ENCODE measurements at regions not wholly inside any gene's neighbourhood (a gene's known extent, or its start where the extent isn't known, plus 50 kb on each side); places are given as distances from the start of the nearest gene placed in this dataset.
"Not testable (repeated sequence)": the region's sequence is repeated elsewhere in the genome, so short reads cannot be mapped to it uniquely, and the experiment has no call there.

DNA sequence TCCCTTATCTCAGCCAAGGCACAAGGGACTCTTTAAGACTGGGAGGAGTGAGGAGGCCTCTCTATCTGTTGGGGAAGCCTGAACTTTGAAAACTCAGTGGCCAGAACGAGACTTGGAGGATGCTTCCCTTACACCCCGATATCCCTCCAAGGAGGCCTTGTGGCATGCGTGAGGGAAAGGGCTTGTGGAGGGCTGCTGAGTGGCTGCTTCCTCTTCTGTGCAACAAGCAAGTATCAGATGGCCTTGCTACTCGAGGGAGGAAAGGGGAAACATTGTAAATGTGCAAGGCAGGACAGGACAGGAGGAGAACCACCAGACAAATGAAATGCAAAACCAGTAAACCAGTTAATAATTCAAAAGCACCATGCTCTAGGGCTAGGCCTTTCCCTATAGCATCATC, 306.5 kb upstream of the MAP3K7 start:
- DNase-seq (ENCODE audit: extremely low read depth, low read depth, low spot score) = no peak

DNA sequence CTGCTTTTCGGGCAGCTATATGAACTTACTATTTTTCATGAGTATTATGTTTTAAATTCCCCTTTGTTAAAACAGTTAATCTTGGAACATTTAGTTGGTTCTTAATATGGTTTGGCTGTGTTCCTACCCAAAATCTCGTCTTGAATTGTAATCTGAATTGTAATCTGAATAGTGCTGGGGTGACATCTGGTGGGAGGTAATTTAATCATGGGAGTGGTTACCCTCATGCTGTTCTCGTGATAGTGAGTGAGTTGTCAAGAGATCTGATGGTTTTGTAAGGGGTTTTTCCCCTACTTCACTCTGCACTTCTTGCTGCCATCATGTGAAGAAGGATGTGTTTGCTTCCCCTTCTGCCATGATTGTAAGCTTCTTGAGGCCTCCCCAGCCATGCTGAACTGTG, 305.4 kb upstream of the MAP3K7 start:
- DNase-seq (ENCODE audit: extremely low read depth, low read depth, low spot score) = no peak

DNA sequence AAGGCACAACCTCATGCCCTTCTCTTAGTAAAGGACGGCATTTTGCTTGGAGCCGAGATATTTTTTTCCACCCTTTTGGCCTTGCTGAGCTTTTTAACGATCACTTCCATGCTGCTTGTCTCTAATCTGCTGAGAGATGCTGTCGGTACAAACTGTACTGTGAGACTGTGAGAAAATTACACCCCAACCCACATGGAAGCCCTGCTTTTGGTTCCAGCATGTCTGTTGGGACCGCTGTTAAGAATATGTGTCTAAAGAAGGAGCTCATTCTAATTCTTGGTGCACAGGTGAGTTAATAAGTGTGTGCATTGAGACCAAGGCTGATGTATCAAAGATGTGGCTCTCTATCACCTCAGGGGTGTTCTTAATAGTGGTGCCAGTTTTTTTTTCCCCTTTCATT, 304.5 kb upstream of the MAP3K7 start:
- DNase-seq (ENCODE audit: extremely low read depth, low read depth, low spot score) = no peak

DNA sequence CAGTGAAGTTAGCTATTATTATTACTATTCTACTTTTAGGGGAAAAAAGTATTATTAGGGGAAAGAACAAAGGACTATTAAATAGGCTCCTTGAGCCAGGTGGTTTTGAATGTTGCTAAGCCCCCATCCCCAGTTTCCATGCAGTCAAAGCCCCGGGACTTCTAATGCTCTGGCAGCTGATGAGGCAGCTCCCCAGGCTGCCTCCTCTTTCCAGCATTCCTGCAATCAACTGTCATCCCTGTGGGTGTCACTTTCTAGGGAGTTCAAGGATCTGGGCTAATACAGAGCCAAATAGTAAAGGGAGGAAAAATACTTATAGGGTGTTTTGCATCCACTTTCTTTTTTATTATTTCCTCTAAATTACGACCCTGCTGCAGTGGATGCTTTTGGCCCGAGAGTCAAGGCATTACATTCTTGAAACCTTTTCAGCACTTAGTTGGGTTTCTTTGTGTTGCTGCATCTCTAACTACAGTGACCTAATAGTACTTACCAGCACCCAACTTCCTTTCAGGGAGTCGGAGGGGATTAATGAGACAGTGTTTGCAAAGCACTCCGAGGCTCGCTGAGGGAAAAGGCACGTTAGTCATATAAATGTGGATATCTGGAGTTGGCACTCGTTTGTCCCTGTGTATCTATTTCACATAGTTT, 303.9 kb upstream of the MAP3K7 start:
- no peak for DNase-seq (ENCODE audit: extremely low read depth, low read depth, low spot score)

DNA sequence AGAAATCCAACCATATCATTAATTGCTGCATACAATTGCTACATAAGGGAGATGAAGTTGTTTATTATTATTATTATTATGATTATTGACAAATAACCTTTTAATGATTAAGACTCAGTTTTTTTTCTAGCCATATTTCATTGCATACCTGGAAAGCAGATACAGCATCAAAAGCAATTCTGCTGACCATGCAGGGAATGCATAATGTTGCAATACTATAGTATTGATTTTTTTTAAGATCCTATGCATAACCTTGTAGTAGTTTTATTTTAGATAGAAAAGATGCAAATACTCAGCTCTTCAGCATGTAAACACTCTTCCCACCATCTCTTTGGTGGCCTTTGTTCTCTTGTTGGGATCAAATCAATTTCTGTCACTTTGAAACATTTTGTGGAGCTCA, 300.9 kb upstream of the MAP3K7 start:
- no peak for DNase-seq (ENCODE audit: extremely low read depth, low read depth, low spot score)

DNA sequence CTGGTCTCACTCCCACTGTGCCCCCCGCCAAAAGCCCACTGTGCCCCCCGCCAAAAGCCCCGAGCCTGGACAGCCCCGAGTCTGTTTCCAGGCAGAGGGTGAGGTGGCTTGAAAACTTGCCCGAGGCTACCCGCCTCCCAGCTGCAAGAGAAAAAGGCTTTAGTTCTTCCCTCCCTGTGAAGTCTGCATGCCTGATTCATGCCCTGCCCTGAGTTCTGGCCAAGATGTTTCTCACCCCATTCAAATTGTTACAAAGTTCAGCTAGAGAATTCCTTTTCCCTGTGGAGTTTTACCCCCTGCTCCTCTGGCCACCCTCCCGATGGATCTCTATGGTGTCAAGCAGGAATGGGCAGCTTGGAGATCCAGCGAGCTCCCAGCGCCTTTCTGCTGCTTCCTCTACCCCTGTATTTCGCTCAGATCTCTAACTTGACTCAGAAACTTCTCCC, 298.8 kb upstream of the MAP3K7 start:
- no peak for DNase-seq (ENCODE audit: extremely low read depth, low read depth, low spot score)

DNA sequence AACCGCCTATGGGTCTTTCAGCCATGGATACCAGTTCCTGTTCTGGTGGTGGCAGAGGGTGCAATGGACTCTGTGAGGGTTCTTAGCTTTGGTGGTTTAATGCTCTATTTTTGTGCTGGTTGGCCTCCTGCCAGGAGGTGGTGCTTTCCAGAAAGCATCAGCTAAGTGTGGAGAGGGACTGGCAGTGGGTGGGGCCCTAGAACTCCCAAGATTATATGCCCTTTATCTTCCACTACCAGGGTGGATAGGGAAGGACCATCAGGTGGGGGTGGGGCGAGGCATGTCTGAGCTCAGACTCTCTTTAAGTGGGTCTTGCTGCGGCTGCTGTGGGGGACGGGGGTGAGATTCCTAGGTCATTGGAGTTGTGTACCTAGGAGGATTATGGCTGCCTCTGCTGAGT, 298.3 kb upstream of the MAP3K7 start:
- not testable (repeated sequence) for DNase-seq (ENCODE audit: extremely low read depth, low read depth, low spot score)

DNA sequence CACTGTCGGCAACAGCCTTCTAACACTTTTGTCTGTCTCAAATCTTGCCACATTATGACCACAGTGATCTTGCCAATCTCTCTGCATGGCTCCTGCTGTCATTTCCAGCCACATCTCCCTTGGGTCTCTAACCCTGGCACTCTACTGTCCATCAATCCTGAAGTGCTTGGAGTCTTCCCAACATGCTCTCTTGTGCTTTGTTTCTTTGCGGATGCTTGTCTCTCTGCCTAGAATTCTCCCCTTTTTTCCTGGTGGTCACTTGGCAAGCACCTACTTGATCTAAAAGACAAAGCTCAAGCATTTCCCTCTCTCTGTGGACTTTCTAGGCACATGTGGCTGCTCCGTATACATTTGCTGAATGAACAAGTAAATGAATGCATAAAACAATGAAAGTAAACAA, 290.7 kb upstream of the MAP3K7 start:
- DNase-seq (ENCODE audit: extremely low read depth, low read depth, low spot score) = no peak

DNA sequence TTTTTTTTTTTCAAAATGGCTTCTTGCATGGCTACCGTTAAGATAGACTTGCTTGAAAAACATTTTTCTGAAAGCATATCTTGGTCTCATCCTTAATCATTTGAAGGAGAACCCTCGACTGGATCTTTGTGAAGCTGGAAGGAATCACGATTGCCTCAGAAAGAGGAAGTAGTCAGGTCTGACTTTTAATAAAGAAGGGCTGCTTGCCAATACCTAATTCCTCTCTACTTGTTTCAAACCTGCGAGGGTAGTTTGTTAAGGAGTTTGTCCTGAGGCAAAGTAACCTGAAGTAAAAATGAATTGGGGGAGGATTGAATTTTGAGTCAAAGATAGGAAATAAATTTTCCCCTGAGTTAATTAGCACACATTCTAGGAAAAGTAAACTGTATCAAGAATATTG, 288.1 kb upstream of the MAP3K7 start:
- no peak for DNase-seq (ENCODE audit: extremely low read depth, low read depth, low spot score)

DNA sequence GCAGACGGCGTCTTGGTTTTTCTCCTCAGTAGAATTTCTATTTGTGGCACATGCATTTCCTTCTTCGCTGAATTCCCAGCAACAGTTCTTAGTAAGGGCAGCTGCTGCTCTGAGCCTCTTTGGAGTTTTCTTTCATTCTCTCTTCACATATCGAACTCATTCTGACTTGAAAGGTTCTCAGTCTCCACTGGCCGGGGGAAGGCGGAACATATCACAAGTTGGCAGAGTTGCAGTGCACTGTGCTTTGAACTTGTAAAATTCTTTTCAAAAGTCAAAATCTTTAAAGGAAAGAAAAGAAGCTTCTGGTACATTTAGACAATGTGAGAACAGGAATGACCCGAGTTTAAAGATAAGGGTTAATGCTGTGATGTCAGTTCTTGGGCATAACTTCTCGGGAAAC, 286.1 kb upstream of the MAP3K7 start:
- no peak for DNase-seq (ENCODE audit: extremely low read depth, low read depth, low spot score)

DNA sequence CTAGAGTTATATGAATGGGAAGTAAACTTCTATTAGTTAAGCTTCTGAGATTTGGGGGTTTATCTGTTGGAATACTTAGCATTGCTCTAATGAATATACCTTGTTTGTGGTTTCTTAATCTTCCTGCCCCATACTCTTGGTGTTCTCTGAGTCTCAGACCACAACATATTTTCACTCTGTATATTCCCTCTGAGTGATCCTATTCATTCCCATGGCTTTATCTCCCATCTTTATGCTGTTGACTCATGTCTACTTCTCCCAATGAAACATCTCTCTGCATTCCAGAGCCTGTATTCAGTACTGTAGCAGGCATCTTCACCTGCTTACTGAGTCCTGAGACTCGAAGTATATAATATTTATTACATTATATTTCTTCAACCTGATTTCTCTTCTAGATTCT, 283.7 kb upstream of the MAP3K7 start:
- no peak for DNase-seq (ENCODE audit: extremely low read depth, low read depth, low spot score)

DNA sequence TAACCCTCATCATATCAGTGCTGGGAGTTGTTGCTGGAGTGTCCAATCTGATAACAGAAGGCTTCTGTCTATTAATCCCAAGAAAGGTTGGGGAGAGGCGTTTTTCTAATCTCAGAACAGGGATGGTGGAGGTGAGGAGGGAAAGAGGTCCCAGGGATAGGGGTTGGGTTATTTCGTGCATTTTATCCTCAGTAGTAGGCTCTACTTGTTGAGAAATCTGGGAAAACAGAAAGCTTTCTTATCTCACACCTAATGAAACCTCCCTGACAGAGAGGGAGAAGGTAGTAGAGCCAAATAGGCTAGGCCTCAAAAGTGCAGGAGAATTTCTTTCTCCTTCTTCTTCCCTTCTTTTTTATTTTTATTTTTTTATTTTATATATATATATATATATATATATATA, 281.8 kb upstream of the MAP3K7 start:
- DNase-seq (ENCODE audit: extremely low read depth, low read depth, low spot score) = no peak

DNA sequence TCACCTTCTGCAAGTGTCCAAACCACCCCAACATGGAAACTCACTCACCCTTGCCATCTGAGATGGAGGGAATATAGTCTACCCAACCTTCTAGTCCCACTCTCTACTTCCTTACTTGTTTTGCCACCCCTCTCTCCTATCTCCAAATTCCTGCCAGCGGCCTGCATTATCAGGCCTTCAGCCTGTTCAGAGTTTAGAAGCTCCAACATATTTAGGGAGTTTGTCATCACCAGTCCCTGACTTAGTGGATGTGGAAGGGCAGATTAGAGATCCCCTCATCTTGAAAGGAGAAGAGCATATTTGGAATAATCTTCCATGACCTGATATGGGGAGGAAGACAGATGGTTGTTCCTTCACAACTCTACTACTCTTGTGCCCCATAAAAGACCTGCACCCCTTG, 281.4 kb upstream of the MAP3K7 start:
- DNase-seq (ENCODE audit: extremely low read depth, low read depth, low spot score) = no peak

DNA sequence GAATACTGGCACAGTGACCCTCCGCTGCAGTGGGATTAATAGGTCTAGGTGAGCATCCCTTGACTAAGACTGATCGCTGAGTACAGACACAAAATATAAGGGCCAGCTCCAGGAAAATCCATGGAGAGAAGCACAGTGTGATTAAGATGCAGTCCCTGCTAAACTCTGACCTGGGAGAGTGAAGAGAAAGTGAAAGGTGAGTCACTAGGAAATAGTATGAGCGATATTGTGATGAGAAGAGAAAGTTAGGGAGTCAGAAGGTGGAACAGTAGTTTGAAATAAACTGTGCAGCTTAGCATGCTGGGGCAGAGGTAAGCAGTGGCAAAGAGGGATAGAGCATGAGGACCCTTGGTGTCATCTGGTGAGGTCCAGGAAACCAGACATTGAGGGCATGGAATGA, 278.6 kb upstream of the MAP3K7 start:
- no peak for DNase-seq (ENCODE audit: extremely low read depth, low read depth, low spot score)

DNA sequence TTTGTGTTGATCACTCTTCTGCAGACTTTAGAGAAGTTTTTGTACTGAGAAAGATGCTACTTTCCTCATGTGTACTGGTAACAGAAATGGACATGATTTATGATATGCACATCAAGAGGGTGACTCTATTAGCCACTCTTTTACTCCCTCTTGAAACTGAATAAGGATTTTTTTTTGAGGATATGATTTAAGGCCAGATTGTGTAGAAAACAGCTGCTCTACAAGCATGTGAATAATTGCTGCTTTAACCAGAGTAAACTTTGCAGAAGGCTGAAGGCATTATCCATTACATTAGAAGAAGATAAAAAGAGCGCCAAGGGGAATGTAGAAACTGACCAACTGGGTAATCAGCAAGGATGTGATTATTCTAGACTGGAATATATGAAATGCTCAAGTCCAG, 276.2 kb upstream of the MAP3K7 start:
- no peak for DNase-seq (ENCODE audit: extremely low read depth, low read depth, low spot score)

DNA sequence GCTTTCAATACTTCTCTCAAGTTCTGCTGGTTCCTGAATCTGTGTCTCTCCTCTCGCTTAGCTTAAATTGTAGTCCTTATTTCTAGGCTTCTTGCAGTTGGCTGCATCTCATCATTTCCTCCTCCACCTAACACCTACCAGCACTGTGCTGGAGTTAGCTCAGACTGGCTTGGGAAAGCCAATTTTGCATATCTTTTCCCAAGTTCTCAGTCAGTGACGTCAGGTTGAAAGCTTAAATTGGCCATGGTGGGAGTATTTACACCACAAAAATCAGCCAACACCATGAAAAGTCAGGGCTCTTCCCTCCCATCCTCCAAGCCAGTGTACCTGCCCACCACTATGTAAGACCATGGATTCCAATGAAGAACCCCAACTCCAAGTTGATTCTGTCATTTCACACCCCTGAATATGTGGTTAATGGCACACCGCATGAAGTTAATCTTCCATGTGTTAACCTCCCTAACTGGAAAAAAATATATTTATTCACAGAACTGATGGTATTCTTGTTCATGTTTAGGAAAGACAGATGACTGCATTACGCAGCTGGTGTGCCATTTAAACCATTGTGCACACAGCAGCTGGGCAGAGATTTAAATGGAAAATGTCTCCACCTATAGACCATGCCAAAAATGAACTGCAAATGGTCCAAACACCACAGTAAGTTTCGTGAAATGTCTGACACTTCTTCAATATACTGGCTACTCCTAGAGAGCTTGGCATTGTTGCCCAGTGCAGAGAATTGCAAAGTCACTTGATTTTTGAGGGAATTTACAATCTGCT, 274.1 kb upstream of the MAP3K7 start:
- no peak for DNase-seq (ENCODE audit: extremely low read depth, low read depth, low spot score)

DNA sequence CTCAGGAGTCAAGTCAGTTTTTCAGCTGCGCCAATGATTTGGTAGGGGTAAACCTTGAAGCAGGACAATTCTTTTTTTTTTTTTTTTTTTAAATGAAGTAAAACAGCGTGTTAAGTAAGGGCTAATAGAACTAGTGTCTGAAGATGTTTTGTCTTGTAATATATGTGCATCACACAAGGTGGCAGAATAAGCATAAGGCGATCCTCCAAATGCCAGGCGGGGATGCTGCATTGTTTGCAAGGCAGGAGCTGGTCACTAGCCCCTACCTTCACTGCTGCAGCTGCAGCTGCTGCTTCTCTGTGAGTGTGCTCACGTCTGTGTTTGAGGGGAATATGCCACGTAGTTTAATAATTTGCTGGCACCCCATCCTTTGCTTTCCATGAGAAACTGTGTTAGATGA, 272.7 kb upstream of the MAP3K7 start:
- no peak for DNase-seq (ENCODE audit: extremely low read depth, low read depth, low spot score)

DNA sequence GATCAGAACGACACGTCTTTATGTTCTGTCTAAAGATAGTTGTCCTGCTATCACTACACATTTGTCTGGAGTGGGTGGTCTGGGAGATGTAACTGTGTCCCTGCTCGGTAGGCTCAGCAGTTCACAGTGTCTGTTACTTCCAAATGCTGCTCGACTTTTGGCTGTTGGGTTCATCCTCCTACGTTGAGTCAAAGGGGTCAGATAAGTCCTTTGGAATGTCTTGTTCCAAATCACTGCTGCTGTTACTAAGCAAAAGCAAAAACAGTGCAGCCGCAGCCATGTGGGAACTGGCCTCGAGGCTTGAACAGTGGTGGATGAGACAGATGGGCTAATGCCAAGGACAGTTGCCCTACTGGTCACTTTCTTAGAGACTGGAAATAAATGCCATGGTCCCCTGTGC, 272.2 kb upstream of the MAP3K7 start:
- DNase-seq (ENCODE audit: extremely low read depth, low read depth, low spot score) = no peak

DNA sequence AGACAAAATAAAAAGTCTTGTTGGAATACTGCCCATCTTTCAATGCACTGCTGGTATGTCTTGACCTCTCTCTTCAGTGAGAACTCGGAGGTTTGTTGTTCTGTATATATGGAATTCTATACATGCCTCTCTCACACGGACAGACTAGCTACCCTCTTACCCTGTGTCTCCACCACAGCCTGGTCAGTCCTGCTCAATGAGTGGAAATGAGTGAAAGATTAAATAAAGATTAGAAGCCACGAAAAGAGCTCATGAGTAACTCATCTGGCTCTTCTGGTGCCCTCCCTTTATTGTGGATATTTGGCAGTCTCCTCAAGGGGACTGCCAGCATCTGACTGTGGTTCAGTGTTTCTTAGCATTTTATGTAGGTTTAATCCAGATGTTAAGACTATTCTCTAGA, 262.8 kb upstream of the MAP3K7 start:
- no peak for DNase-seq (ENCODE audit: extremely low read depth, low read depth, low spot score)

DNA sequence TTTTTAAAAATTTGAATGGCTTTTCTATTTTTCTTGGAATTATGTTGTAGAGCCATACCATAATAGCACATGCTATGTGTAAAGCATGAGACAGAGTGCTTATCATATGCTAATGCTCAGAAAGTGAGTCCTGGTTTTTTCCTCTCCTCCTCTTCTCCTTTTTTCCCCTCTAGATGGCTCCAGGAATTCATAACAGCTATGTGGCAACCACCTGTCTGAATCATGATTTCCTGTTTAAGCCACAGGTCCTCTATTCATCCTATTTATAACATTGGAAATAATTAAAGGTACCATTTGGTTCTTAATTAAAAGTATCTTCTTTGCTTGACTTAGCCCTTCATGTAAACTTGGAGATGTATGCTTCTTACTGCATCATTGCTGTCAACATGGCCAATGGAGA, 260.0 kb upstream of the MAP3K7 start:
- no peak for DNase-seq (ENCODE audit: extremely low read depth, low read depth, low spot score)

DNA sequence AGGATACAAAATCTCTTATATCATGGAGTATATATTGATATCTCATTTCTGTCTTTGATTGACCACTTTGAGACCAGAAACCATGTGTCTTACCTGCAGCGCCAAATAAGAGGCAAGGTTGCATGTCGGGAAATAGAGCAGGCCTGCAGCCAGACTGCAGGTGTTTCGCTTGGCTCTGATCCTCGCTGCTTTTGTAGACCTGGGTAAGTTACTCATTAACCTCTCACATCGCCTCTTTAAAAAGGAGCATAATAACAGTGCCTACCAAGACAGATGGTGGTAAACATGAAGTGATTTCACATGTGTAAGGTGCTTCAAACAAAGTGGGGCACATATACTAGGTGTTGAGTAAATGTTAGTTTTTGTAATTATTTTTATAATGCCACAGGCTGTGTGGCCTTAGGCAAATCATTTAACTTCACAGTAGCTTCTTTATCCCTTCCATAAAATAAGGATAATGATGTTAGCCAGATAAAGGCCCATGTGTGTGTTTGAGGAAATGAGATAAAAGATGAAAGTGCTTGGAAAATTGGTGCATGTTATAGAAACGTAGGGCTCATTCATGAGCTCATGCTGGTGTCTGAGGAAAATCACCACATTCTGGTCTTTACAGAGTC, 248.8 kb upstream of the MAP3K7 start:
- no peak for DNase-seq (ENCODE audit: extremely low read depth, low read depth, low spot score)

DNA sequence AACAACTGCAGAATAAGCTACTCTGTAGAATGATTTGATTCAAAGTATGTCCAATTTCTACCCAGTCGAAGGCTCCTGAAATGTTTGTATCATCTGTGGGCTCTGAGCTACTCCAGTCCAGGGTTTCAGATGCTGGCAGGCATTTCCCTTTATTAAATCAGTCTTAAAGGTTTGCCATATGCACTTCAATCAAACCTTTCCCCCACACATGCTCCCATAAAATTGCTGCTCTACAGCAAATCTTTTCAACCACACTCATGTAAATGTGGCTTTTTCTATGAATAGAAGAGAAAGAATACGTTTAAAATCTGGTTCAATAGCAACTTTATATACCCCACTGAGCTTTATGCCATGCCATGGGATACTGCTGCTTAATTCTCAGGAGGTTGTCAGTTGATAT, 242.4 kb upstream of the MAP3K7 start:
- no peak for DNase-seq (ENCODE audit: extremely low read depth, low read depth, low spot score)
